ENCODE measurements at regions not wholly inside any gene's neighbourhood (a gene's known extent, or its start where the extent isn't known, plus 50 kb on each side); places are given as distances from the start of the nearest gene placed in this dataset.

DNA sequence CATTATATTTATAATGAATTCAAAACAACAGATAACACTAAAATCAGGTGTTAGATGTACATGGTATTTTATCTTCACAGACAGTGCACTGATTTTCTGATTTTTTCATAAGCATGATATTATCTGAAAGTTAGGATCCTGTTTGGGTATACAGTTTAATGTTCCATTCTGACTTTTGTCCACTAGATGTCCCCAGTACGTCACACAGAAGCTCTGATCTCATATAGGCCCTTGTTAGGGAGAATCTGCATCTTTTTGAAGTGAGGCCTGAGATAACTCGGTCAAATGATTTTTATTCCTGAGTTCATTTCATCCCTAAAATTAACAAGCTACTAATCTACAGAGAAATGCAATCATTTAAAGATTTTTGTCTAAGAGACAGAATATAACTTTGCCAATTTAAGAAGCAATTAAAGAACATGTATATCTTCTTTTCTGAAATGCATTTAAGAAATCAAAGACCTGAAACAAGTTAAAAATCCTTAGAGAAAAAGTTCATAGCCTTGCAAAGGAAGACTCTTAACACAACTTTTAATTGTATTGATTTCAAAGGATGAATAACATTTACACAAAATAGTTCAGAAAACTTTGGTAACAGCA lies 72.0 kb upstream of the TES start:
- TF ChIP-seq CTCF (IDR thresholded peaks at IDR 0.05): peak; percentile 84
- no peak for TF ChIP-seq EZH2 (IDR thresholded peaks at IDR 0.05)
- TF ChIP-seq EZH2phosphoT487 (IDR thresholded peaks at IDR 0.05): no peak
- H3K27me3 Mint-ChIP-seq (ENCODE audit: insufficient read depth, low read depth): peaks cover 5% of the 10 kb centered on the region
- no peak overlapping the region for H3K4me3 Mint-ChIP-seq
- no peaks in the 10 kb centered on the region for H3K36me3 Mint-ChIP-seq
- Histone ChIP-seq H4K20me1 (ENCODE audit: low read depth) (no peaks in the 10 kb centered on the region), H3K36me3 (no peaks in the 10 kb centered on the region), H3K4me3 (no peak overlapping the region), H3K79me2 (ENCODE audit: low read depth) (no peaks in the 10 kb centered on the region), H3K4me1 (peaks cover 20% of the 10 kb centered on the region), H2AFZ (replicated peaks) (no peak overlapping the region), H3K4me2 (no peak overlapping the region), H3K27me3 (no peaks in the 10 kb centered on the region), H3K27ac (no peak overlapping the region), H3F3A (ENCODE audit: low read depth) (peaks cover 5% of the 10 kb centered on the region), H3K9ac (no peak overlapping the region), H3K9me3 (ENCODE audit: low read depth) (no peaks in the 10 kb centered on the region)
- peaks cover 3% of the 10 kb centered on the region for H3K9me3 Mint-ChIP-seq
- DNase-seq (ENCODE audit: low spot score): peak; percentile 60
- peaks cover 56% of the 10 kb centered on the region for H3K4me1 Mint-ChIP-seq
- H3K27ac Mint-ChIP-seq: no peak overlapping the region

DNA sequence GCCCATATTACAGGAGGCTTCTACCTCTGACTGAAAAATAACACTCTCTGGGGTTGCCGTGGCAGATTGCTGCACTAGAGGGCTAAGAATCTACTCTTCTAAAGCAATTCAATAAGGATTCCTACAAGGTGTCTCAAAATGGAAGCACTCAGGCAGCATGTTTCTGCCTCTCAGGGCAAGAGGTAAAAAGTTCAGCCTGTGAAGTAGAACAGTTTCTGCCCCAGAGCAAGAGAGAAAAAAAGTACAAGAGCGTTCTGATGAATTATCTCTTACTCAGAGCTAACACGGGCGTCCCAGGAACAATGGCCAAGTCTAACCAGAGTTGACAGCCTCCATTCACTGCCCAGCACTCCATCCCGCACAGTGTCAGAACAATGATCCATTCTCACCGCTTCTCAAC lies 71.3 kb upstream of the TES start:
- peaks cover 3% of the 10 kb centered on the region for H3K9me3 Mint-ChIP-seq
- Histone ChIP-seq H3K4me3 (no peak overlapping the region), H3K9ac (no peak overlapping the region), H3K27ac (no peak overlapping the region), H3K79me2 (ENCODE audit: low read depth) (no peaks in the 10 kb centered on the region), H3K4me2 (no peak overlapping the region), H4K20me1 (ENCODE audit: low read depth) (no peaks in the 10 kb centered on the region), H3K9me3 (ENCODE audit: low read depth) (no peaks in the 10 kb centered on the region), H3K27me3 (no peaks in the 10 kb centered on the region), H3F3A (ENCODE audit: low read depth) (peaks cover 5% of the 10 kb centered on the region), H3K4me1 (peaks cover 20% of the 10 kb centered on the region), H2AFZ (replicated peaks) (no peak overlapping the region), H3K36me3 (no peaks in the 10 kb centered on the region)
- TF ChIP-seq EZH2phosphoT487 (IDR thresholded peaks at IDR 0.05) (no peak), CTCF (IDR thresholded peaks at IDR 0.05) (no peak), EZH2 (IDR thresholded peaks at IDR 0.05) (no peak)
- H3K4me3 Mint-ChIP-seq: no peak overlapping the region
- H3K4me1 Mint-ChIP-seq: peaks cover 52% of the 10 kb centered on the region
- peaks cover 5% of the 10 kb centered on the region for H3K27me3 Mint-ChIP-seq (ENCODE audit: insufficient read depth, low read depth)
- peak overlapping the region; percentile 84 for H3K27ac Mint-ChIP-seq
- no peaks in the 10 kb centered on the region for H3K36me3 Mint-ChIP-seq
- DNase-seq (ENCODE audit: low spot score): peak; percentile 65

DNA sequence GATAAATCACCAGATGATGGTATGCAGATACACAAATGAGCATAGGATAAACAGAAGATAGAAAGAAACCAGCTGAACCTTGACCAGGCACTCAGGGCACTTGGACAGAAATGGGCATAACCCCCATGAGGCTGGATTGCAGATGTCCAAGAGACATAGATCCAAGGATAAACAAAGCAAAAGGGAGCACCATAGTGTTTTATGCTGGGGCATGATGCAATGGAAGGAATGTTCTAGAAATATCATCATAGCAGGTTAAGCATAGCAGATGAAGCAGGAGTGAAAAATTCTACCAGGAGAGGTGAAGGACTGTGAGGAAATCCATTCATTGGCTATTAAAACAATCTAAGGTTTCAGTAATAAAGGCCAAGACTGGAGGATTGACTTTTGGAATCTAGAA lies 70.5 kb upstream of the TES start:
- Histone ChIP-seq H3K4me3 (no peak overlapping the region), H3K27me3 (no peaks in the 10 kb centered on the region), H3K9ac (no peak overlapping the region), H3K4me2 (no peak overlapping the region), H3K27ac (no peak overlapping the region), H4K20me1 (ENCODE audit: low read depth) (no peaks in the 10 kb centered on the region), H2AFZ (replicated peaks) (no peak overlapping the region), H3F3A (ENCODE audit: low read depth) (peaks cover 5% of the 10 kb centered on the region), H3K4me1 (peaks cover 19% of the 10 kb centered on the region), H3K9me3 (ENCODE audit: low read depth) (no peaks in the 10 kb centered on the region), H3K79me2 (ENCODE audit: low read depth) (no peaks in the 10 kb centered on the region), H3K36me3 (no peaks in the 10 kb centered on the region)
- no peak for DNase-seq (ENCODE audit: low spot score)
- H3K36me3 Mint-ChIP-seq: no peaks in the 10 kb centered on the region
- H3K4me1 Mint-ChIP-seq: peaks cover 44% of the 10 kb centered on the region
- no peak overlapping the region for H3K4me3 Mint-ChIP-seq
- peaks cover 5% of the 10 kb centered on the region for H3K27me3 Mint-ChIP-seq (ENCODE audit: insufficient read depth, low read depth)
- H3K9me3 Mint-ChIP-seq: peaks cover 3% of the 10 kb centered on the region
- H3K27ac Mint-ChIP-seq: peak overlapping the region; percentile 0
- TF ChIP-seq EZH2phosphoT487 (IDR thresholded peaks at IDR 0.05) (no peak), EZH2 (IDR thresholded peaks at IDR 0.05) (no peak), CTCF (IDR thresholded peaks at IDR 0.05) (no peak)

Measured in neural progenitor cell (in vitro differentiated cells).